GM12892 (cell line): ENCODE measurements at regions not wholly inside any gene's neighbourhood (a gene's known extent, or its start where the extent isn't known, plus 50 kb on each side); places are given as distances from the start of the nearest gene placed in this dataset.

Experiments used
- POLR2A ChIP-seq: IDR thresholded peaks from 2 replicates; pipeline ENCODE4 v1.6.1; 2011; ENCODE audit warnings: low read depth, low read length, control low read depth
- POLR2AphosphoS5 ChIP-seq: IDR thresholded peaks from 2 replicates; pipeline ENCODE4 v1.6.1; 2011; ENCODE audit warnings: low read depth, low read length, control low read depth
- TAF1 ChIP-seq: IDR thresholded peaks from 2 replicates; pipeline ENCODE4 v1.6.1; 2011; ENCODE audit warnings: low read depth, mild to moderate bottlenecking, control low read depth, low read length, borderline replicate concordance

GRCh38 chr6:159114569-159114968, 54.6 kb upstream of the FNDC1 start:
- TF ChIP-seq POLR2AphosphoS5 (no peak), TAF1 (no peak), POLR2A (no peak)
